HG03378 (cell line): ENCODE measurements at regions not wholly inside any gene's neighbourhood (a gene's known extent, or its start where the extent isn't known, plus 50 kb on each side); places are given as distances from the start of the nearest gene placed in this dataset.

Source experiments
- ATAC-seq: cut with Tn5 transposase; IDR thresholded peaks from one replicate; pipeline ENCODE4 v1.9.1; 2021; ENCODE audit warnings: mild to moderate bottlenecking, moderate library complexity; ENCODE audit not compliant: unreplicated experiment

GRCh38 chr7:155884225-155885166 lies 72.2 kb upstream of the SHH start:
- ATAC-seq = no peak

GRCh38 chr7:155883491-155884224 lies 71.4 kb upstream of the SHH start:
- ATAC-seq = no peak

DNA sequence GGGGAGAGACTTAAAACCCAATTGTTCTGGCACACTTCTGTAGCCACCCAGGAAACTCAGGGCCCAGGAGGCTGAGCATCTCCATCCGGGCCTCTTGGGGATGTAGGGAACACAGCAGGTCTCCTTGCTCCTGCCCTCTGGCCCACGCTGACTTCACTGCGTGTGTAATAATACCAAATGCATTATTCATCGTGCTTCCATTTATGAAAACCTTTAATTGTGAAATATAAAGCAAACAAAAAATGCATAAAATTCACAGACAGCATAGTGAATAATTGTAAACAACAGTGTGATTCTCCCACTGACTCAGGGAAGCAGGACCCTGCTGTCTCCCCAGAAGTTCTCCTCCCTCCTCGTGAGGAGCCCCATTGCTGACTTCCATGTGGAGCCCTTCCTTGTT lies 70.3 kb upstream of the SHH start:
- no peak for ATAC-seq

GRCh38 chr7:155881471-155882350 lies 69.4 kb upstream of the SHH start:
- ATAC-seq = no peak

DNA sequence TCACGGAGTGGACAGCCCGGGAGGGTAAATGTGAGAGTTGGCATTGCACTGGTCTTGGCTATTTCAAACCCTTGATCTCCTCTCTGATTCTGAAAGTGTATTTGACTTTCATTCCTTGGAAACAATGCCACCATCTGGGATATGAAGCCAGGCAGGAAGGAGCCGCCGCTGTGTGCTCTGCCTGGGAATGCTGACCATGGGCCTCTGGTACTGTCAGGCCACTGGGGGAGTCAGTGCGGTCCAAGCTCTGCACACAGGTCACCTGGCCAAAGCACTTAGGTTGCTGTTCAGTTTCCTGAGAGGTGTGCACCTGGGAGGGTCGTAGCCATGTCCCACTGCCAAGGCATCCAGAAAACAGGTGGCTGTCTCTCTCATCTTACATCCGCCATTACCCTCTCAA lies 68.5 kb upstream of the SHH start:
- ATAC-seq = no peak

DNA sequence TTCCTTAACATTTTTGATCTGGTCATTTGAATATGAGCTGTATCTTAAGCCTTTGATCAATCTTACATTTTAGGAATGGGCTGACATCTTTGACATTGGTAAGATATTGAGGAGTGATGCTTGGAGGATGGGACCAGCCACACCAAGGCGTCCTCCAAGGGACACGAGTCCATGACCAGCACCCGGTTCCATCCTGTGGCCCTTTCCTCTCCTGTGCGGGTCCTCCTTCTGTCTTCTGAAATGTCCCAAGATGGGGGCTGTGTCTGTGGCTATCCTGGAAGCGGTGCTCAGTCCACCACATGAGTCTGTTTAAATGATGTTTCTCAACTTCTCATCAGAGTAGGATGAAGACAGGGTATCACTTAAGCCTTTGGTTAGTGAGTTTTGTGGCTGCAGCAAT lies 67.3 kb upstream of the SHH start:
- ATAC-seq = no peak

- ATAC-seq = no peak
Measured at GRCh38 chr7:155878674-155879073, 66.4 kb upstream of the SHH start.

DNA sequence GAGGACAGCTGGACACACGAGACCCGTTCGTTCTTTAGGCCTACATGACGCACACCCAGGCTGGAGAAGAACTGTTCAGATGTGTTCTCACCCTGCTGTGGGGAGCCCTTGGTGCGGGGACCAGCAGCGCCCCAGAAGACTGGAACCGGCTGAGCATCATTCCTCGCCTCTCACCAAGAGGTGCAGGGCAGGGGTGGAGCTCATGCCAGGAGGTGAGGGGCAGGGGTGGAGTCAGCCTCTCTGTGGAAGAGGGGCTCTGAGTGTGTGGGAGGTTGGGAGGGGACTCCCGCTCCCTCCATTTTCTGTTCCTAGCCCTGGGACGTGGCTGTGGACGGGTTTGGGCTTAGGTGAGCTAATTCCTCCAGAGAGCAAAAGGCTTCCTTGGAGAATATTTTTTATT lies 66.0 kb upstream of the SHH start:
- ATAC-seq = no peak

- ATAC-seq = no peak
Measured at GRCh38 chr7:155877167-155877566, 64.9 kb upstream of the SHH start.

DNA sequence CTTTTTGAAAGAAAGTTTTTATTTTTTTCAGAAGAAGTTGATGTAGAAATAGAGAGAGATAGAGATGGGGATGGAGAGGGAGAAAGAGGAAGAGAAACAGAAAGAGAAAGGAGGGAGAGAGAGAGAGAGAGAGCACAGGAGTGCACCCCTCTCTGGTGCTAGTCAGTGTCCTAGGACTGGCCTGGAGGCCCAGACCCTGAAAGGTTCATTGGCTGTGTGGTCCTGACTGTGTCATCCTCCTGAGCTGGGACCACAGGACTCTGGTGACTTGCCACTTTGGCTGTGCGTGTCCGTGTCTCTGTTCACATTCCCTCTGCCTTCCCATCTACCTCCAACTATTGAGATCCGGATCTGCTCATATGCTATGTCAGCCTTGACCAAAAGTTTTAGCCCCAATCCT lies 62.1 kb upstream of the SHH start:
- no peak for ATAC-seq

DNA sequence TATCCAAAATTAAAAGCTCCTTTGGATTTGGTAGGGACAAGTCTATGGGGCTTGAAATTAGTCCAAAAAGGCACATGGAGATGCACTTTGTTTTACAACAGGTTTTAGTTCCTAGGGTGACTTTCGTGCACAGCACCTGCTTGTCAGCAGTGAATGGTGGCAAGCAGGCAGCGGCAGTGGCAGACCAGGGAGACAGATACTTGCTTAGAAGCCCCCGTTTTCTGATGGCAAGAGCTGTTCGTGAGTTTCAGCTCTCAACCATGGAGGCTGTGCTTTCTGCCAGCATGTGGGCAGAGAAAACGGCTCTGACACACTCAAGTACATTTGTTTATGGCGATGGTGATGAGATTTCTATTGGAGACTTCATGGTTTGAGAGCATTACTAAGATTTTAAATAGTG lies 61.7 kb upstream of the SHH start:
- no peak for ATAC-seq

- ATAC-seq = no peak
Measured at GRCh38 chr7:155872678-155873369, 60.6 kb upstream of the SHH start.

- no peak for ATAC-seq
Measured at GRCh38 chr7:155871211-155871610, 58.9 kb upstream of the SHH start.

DNA sequence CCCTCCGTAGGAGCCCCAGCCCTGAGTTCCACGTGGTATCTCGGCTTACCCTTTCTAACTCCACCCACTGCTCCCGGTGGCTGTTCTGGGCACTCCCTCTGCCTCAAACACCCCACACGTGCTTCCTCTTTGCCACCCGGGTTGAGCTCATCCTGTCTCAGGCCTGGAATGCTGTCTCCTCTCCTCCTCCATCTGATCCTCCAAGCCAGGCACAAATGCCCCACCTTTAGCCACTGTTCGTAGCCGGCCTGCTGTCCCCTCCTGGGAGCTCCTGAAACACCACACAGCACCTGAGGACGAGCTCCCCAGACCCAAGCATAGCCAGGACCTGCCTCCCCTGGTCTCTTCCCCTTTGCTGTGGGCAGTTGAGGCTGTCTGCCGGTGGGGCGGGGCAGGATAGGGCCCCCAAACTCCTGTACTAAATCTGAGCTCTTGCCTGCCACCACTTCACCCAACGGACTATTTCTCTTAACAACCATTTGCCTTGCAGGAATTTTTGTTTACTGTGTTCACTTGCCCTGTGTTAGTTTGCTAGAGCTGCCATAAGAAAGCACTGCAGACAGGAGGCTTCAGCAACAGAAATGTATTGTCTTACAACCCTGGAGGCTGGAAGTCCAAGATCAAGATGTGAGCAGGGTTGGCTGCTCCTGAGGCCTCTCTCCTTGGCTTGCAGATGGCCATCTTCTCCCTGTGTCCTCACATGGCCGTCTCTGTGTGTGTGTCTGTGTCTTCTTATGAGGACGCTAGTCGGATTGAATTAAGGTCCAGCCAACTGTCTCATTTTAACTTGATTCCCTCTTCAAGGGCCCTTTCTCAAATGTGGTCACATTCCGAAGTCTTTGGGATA lies 58.3 kb upstream of the SHH start:
- ATAC-seq = no peak

DNA sequence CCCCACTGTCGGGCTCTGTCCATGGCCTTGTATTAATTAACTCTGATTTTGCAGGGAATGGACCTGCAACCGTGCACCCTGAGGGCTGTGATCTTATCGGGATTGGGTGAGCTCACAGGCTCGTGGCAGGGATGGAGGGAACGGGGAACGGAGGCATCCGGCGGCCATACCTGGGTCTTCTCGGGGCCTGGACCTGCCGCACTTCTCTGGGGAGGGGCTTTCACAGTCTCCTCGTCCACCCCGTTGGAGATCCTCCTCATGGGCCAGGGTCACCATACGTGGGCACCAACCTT lies 57.5 kb upstream of the SHH start:
- no peak for ATAC-seq

DNA sequence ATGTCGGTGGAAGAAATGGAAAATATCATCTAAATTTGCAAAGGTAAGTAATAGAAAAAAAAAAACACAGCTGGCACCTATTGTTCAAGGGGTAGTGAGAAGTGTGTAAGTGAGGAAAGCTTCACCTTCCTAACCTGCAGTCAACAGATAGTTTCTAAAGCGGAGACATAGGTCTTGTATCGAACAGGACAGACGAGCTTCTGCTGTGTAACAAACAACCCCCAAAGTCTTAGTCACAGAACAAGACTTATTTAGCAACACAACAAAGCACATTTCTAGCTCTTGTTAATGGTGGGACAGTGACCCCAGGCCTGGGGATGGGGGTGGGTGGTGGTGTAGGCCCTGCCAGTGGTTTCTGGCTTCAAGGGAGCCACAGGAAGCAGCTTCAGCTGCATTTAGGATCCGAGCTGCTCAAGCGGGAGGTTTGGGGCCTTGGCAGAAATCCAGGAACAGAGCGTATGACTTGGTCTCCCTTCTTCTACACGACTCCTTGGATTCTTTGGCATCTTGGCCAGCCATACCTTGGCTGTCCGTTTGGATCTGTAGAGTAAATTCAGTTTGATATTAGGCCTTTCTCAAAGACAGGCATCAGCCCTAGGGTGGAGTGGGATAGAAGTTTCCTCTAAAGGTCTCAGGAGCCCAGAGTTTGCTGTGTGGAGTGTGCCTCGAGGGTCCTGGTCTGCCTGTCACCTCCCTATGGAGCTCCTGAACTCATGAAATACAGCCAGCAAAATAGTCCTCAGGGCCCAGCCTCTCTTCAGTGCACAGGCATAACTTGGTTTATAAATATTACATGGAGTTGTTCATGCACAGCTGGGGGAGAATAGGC lies 56.9 kb upstream of the SHH start:
- ATAC-seq = no peak

- ATAC-seq = no peak
Measured at GRCh38 chr7:155867734-155868400, 55.6 kb upstream of the SHH start.

DNA sequence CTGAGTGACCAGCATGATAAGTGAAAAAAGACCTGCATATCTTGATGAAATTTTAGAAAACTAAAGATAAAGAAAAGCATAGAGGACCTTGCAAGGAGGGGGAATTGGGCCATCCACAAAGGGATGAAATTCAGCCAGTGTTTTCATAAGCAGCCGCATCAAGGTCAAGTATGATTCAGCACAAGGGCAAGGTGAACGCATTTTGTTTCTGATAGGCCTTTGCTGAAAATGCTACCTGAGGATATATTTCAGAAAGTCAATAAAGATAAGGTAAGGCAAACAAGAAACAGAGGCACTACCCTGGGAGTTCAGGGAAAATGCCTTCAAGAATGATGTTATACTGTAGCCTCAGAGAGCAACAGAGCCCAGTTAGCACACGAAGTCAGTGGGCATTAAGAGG lies 55.0 kb upstream of the SHH start:
- ATAC-seq = no peak
